Mesenchymal stem cell (in vitro differentiated cells and primary cell): ENCODE measurements at regions not wholly inside any gene's neighbourhood (a gene's known extent, or its start where the extent isn't known, plus 50 kb on each side); places are given as distances from the start of the nearest gene placed in this dataset.
A peak's percentile ranks its signal among the peaks of the same experiment; 100 is the strongest.

ENCODE experiments used
- DNase-seq: peaks from one replicate; pipeline ENCODE4 v3.0.0-alpha.2; 2013
- H2AFZ ChIP-seq: one replicate; pipeline ENCODE4 v1.6.1; 2013; ENCODE audit warnings: low read depth, mild to moderate bottlenecking, control low read depth, inconsistent platforms, low read length, moderate library complexity
- H2AK5ac ChIP-seq: 2 replicates; pipeline ENCODE4 v1.6.1; 2013; ENCODE audit warnings: low read length, moderate library complexity, mild to moderate bottlenecking, inconsistent platforms; ENCODE audit not compliant: severe bottlenecking
- H2BK120ac ChIP-seq: one replicate; pipeline ENCODE4 v1.6.1; 2013; ENCODE audit warnings: low read depth, mild to moderate bottlenecking, inconsistent platforms, low read length, moderate library complexity
- H2BK12ac ChIP-seq, 2 experiments: one replicate each; pipeline ENCODE4 v1.6.1; 2013; ENCODE audit warnings: inconsistent platforms in 2 of 2, low read length in 2 of 2, mild to moderate bottlenecking in 2 of 2, moderate library complexity in 2 of 2, control low read depth in 1 of 2
- H2BK15ac ChIP-seq: one replicate; pipeline ENCODE4 v1.6.1; 2013; ENCODE audit warnings: mild to moderate bottlenecking, low read depth, inconsistent platforms; ENCODE audit not compliant: poor library complexity, severe bottlenecking
- H2BK5ac ChIP-seq: 2 replicates; pipeline ENCODE4 v1.6.1; 2013; ENCODE audit warnings: low read depth, mild to moderate bottlenecking, low read length, control low read depth, inconsistent platforms; ENCODE audit not compliant: poor library complexity, severe bottlenecking
- H3K14ac ChIP-seq, 2 experiments: one replicate each; pipeline ENCODE4 v1.6.1; 2013; ENCODE audit warnings: inconsistent platforms in 2 of 2, low read length in 2 of 2, control low read depth in 1 of 2, mild to moderate bottlenecking in 1 of 2, moderate library complexity in 1 of 2
- H3K18ac ChIP-seq, 2 experiments: one replicate each; pipeline ENCODE4 v1.6.1; 2013; ENCODE audit warnings: inconsistent platforms in 2 of 2, low read length in 2 of 2, control low read depth in 1 of 2, low read depth in 1 of 2, mild to moderate bottlenecking in 1 of 2
- H3K23ac ChIP-seq, 2 experiments: one replicate each; pipeline ENCODE4 v1.6.1; 2013; ENCODE audit warnings: inconsistent platforms in 2 of 2, low read length in 2 of 2, mild to moderate bottlenecking in 2 of 2, moderate library complexity in 2 of 2, control low read depth in 1 of 2
- H3K27ac ChIP-seq: 2 replicates; pipeline ENCODE4 v1.5.1; 2013; ENCODE audit warnings: mild to moderate bottlenecking, moderate library complexity, low read length, control low read depth, inconsistent platforms; ENCODE audit not compliant: poor library complexity, severe bottlenecking
- H3K27me3 ChIP-seq, 2 experiments: 2 replicates each; pipeline versions ENCODE4 v1.6.1 to v1.7.0; 2013; ENCODE audit warnings: low read length in 2 of 2, mild to moderate bottlenecking in 2 of 2, moderate library complexity in 2 of 2, control low read depth in 1 of 2, inconsistent platforms in 1 of 2; ENCODE audit not compliant: control insufficient read depth in 1 of 2, insufficient read depth in 1 of 2
- H3K36me3 ChIP-seq, 2 experiments: 2 replicates each; pipeline versions ENCODE4 v1.6.1 to v1.7.0; 2013; ENCODE audit warnings: low read length in 2 of 2, control low read depth in 1 of 2, inconsistent platforms in 1 of 2, low read depth in 1 of 2, mild to moderate bottlenecking in 1 of 2; ENCODE audit not compliant: insufficient read depth in 2 of 2, control insufficient read depth in 1 of 2
- H3K4ac ChIP-seq, 2 experiments: one replicate each; pipeline ENCODE4 v1.6.1; 2013; ENCODE audit warnings: inconsistent platforms in 2 of 2, low read length in 2 of 2, mild to moderate bottlenecking in 2 of 2, moderate library complexity in 2 of 2, control low read depth in 1 of 2, low read depth in 1 of 2
- H3K4me1 ChIP-seq: 2 replicates; pipeline ENCODE4 v1.6.1; 2013; ENCODE audit warnings: low read depth, low read length, control low read depth; ENCODE audit not compliant: control insufficient read depth, insufficient read depth
- H3K4me2 ChIP-seq: 2 replicates; pipeline ENCODE4 v1.6.1; 2013; ENCODE audit warnings: low read length, mild to moderate bottlenecking, inconsistent platforms; ENCODE audit not compliant: poor library complexity, severe bottlenecking
- H3K4me3 ChIP-seq, 2 experiments: 2 replicates each; pipeline versions ENCODE4 v1.5.1 to v1.7.0; 2013; ENCODE audit warnings: low read length in 2 of 2, mild to moderate bottlenecking in 2 of 2, control low read depth in 1 of 2, low read depth in 1 of 2; ENCODE audit not compliant: insufficient read depth in 1 of 2
- H3K79me1 ChIP-seq: replicated peaks from 2 replicates; pipeline ENCODE4 v1.6.1; 2013; ENCODE audit warnings: mild to moderate bottlenecking, control low read depth, low read length, inconsistent platforms; ENCODE audit not compliant: poor library complexity, severe bottlenecking
- H3K9ac ChIP-seq: 2 replicates; pipeline ENCODE4 v1.7.0; 2013; ENCODE audit warnings: mild to moderate bottlenecking, low read length, moderate library complexity
- H3K9me3 ChIP-seq: 2 replicates; pipeline ENCODE4 v1.7.0; 2013; ENCODE audit warnings: mild to moderate bottlenecking, low read length; ENCODE audit not compliant: control insufficient read depth
- H4K8ac ChIP-seq: one replicate; pipeline ENCODE4 v1.6.1; 2013; ENCODE audit warnings: inconsistent platforms, mild to moderate bottlenecking, low read length, moderate library complexity
- H4K91ac ChIP-seq: one replicate; pipeline ENCODE4 v1.6.1; 2013; ENCODE audit warnings: mild to moderate bottlenecking, low read length, inconsistent platforms
- WGBS: methylation state at CpG from one replicate; pipeline ENCODE4 v1.1.7; 2013; ENCODE audit warnings: mixed read lengths; 5-methylcytosine and 5-hydroxymethylcytosine counted together

DNA sequence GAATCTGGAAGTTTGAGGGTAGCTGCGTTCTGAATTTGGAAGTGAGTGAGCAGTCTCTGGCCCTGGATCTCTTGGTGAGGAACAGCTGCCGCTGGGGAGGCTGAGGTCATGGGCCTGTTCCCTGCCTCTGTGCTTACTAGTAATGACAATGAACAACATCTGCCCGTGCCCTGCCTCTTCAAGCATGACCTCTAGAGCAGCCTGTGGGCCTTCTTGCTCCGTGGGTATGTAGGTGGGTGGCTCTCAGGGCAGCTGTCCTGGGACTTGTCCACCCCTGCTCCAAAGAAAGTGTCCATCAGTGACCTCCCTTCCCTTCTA is 186.2 kb downstream of the CXCL12 start:
- Histone ChIP-seq H3K36me3 (no peaks in the 10 kb centered on the region), H3K79me1 (no peaks in the 10 kb centered on the region), H4K8ac (no peak overlapping the region), H3K4ac (no peak overlapping the region), H2AK5ac (no peak overlapping the region), H2BK15ac (no peak overlapping the region), H2BK12ac (no peak overlapping the region), H3K27ac (no peak overlapping the region), H2BK5ac (no peak overlapping the region), H3K14ac (no peak overlapping the region), H3K4me2 (no peak overlapping the region), H3K4me3 (no peak overlapping the region), H3K9ac (peak overlapping the region; percentile 52), H3K4me1 (peaks cover 20% of the 10 kb centered on the region), H3K27me3 (no peaks in the 10 kb centered on the region), H3K9me3 (no peaks in the 10 kb centered on the region), H3K18ac (no peak overlapping the region), H2BK120ac (no peak overlapping the region), H2AFZ (no peak overlapping the region), H4K91ac (no peak overlapping the region), H3K23ac (no peak overlapping the region)
- 68% methylated on average over 4 of the region's 4 CpGs for WGBS
- no peak for DNase-seq

DNA sequence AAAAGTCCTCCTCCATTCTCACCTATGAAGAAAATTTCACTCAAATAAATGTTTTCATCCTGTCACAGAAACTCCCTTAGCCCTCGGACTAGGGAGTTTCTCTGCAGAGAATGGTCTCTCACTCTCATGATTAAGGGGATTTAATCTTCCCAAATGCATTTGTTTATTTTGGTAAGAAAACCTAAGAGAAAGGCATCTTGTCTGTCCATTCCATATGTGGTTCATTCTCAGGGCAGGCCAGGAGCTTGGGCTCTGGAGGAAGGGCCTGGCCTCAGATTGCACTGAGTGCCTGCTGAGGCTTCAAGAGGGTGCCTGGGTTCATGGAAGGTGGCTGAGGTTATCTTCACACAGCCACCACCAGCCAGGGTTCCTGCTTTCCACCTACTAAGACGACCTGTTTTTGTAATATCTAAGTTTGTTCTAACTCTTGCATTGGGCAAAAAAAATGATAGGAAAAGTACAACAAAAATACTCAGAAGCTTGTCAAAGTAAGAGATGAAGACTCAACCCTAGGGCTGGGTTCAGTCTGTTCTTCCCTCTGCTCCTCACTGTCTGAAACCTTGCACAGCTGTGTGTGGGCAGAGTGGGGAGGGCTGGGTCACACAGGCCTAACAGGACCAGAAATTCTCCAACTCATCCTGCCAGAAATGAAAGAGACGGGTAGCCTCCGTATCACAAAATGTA is 186.7 kb downstream of the CXCL12 start:
- H3K9ac ChIP-seq, result peak overlapping the region; percentile 52
- no peak overlapping the region for H3K4me3 ChIP-seq
- no peak overlapping the region for H2BK120ac ChIP-seq
- no peak for DNase-seq
- H2AK5ac ChIP-seq, result no peak overlapping the region
- no peaks in the 10 kb centered on the region for H3K36me3 ChIP-seq
- no peaks in the 10 kb centered on the region for H3K27me3 ChIP-seq
- no peaks in the 10 kb centered on the region for H3K9me3 ChIP-seq
- no peak overlapping the region for H3K4ac ChIP-seq
- peaks cover 21% of the 10 kb centered on the region for H3K4me1 ChIP-seq
- H4K8ac ChIP-seq, result no peak overlapping the region
- H3K14ac ChIP-seq, result no peak overlapping the region
- no peak overlapping the region for H2BK12ac ChIP-seq
- no peak overlapping the region for H4K91ac ChIP-seq
- H2BK15ac ChIP-seq, result no peak overlapping the region
- H3K4me2 ChIP-seq, result no peak overlapping the region
- peak overlapping the region in 1 of 2 experiments; percentile 13 for H3K18ac ChIP-seq
- H2AFZ ChIP-seq, result no peak overlapping the region
- no peak overlapping the region for H3K23ac ChIP-seq
- WGBS, result 93% methylated on average over 3 of the region's 4 CpGs
- no peak overlapping the region for H3K27ac ChIP-seq
- H3K79me1 ChIP-seq, result no peaks in the 10 kb centered on the region
- no peak overlapping the region for H2BK5ac ChIP-seq

DNA sequence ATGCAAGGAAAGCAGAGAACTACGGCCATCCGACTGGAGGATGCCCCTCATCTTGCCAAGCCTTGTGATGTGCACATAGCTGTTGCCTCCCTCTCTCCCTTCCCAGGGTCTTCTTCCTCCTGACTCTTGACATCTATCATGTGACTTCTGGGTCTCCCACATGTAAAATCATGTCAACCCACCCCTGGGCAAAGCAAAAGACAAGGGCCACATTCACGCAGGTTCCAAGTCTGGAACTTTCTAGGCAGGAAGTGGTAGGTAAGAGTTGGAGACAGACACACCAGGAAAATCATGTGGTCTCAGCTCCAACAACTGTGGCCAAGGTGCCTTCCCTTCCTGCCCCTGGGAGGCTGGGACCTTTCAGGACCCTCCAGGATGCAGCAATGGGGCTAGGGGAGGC is 187.3 kb downstream of the CXCL12 start:
- H2BK120ac ChIP-seq, result no peak overlapping the region
- H3K9me3 ChIP-seq, result no peaks in the 10 kb centered on the region
- no peak overlapping the region for H3K9ac ChIP-seq
- H2BK12ac ChIP-seq, result peak overlapping the region in 1 of 2 experiments; percentile 37
- no peak overlapping the region for H2BK5ac ChIP-seq
- H2AK5ac ChIP-seq, result no peak overlapping the region
- peak overlapping the region; percentile 29 for H2AFZ ChIP-seq
- no peaks in the 10 kb centered on the region for H3K36me3 ChIP-seq
- no peak overlapping the region for H3K14ac ChIP-seq
- no peak overlapping the region for H4K8ac ChIP-seq
- no peak overlapping the region for H2BK15ac ChIP-seq
- H3K23ac ChIP-seq, result no peak overlapping the region
- no peak overlapping the region for H3K4me2 ChIP-seq
- 90% methylated on average over 3 of the region's 3 CpGs for WGBS
- H4K91ac ChIP-seq, result no peak overlapping the region
- peak overlapping the region in 1 of 2 experiments; percentile 13 for H3K18ac ChIP-seq
- H3K4ac ChIP-seq, result no peak overlapping the region
- DNase-seq, result no peak
- no peaks in the 10 kb centered on the region for H3K79me1 ChIP-seq
- H3K4me3 ChIP-seq, result no peak overlapping the region
- H3K27me3 ChIP-seq, result no peaks in the 10 kb centered on the region
- H3K27ac ChIP-seq, result no peak overlapping the region
- H3K4me1 ChIP-seq, result peaks cover 24% of the 10 kb centered on the region

DNA sequence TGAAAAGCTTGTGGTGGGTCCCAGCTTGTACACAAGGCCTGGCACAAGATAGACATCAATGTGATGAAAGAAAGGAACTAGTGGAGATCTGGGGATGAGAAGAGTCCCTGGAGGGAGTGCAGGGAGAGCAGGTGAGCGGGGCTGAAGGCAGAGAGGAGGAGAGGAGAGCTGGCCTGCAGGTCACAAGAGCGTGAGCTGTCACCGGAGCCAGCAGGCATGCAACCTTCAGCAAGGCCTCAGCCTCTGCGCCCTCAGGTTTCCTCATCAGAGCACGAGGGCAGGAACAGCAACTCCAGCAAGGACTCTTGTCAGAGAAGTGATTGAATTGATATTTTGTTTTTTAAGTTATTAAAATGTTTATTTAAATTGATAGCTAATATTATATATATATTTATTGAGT is 188.6 kb downstream of the CXCL12 start:
- Histone ChIP-seq H2BK15ac (peak overlapping the region; percentile 44), H3K23ac (no peak overlapping the region), H4K91ac (peak overlapping the region; percentile 23), H2BK12ac (no peak overlapping the region), H3K9ac (no peak overlapping the region), H2AFZ (no peak overlapping the region), H2AK5ac (peak overlapping the region; percentile 67), H2BK120ac (peak overlapping the region; percentile 11), H3K4me1 (peaks cover 24% of the 10 kb centered on the region), H3K4ac (no peak overlapping the region), H3K9me3 (no peaks in the 10 kb centered on the region), H4K8ac (no peak overlapping the region), H2BK5ac (no peak overlapping the region), H3K36me3 (no peaks in the 10 kb centered on the region), H3K27me3 (no peaks in the 10 kb centered on the region), H3K18ac (no peak overlapping the region), H3K27ac (no peak overlapping the region), H3K79me1 (no peaks in the 10 kb centered on the region), H3K14ac (no peak overlapping the region), H3K4me2 (no peak overlapping the region), H3K4me3 (no peak overlapping the region)
- DNase-seq, result no peak
- 90% methylated on average over 3 of the region's 5 CpGs for whole genome bisulfite sequencing
